Keratinocyte (primary cell): ENCODE measurements at regions not wholly inside any gene's neighbourhood (a gene's known extent, or its start where the extent isn't known, plus 50 kb on each side); places are given as distances from the start of the nearest gene placed in this dataset.

Experiments
- DNase-seq: peaks from one replicate; pipeline ENCODE4 v3.0.0-alpha.2; 2011; ENCODE audit warnings: low read depth, missing footprints, low spot score
- FAIRE-seq: peaks from 2 replicates; lab custom pipeline; 2011; peaks lifted over from hg19 to GRCh38; lab: Jason Lieb, UNC
- H2AFZ ChIP-seq: 2 replicates; pipeline ENCODE4 v1.6.0; 2012; ENCODE audit warnings: low read length, control low read depth, inconsistent platforms; ENCODE audit not compliant: control insufficient read depth
- H3K27ac ChIP-seq: 2 replicates; pipeline ENCODE4 v1.5.1; 2011; ENCODE audit warnings: low read length; ENCODE audit not compliant: control insufficient read depth, insufficient read depth
- H3K27me3 ChIP-seq: 3 replicates; pipeline ENCODE4 v1.6.0; 2011; ENCODE audit warnings: low read length; ENCODE audit not compliant: control insufficient read depth, insufficient read depth; ENCODE audit errors: extremely low read depth
- H3K36me3 ChIP-seq, 2 experiments: 2 replicates in 1 of 2; 3 replicates in 1 of 2; pipeline ENCODE4 v1.5.1; 2011; ENCODE audit warnings: low read length in 2 of 2, mild to moderate bottlenecking in 1 of 2; ENCODE audit not compliant: control insufficient read depth in 2 of 2, insufficient read depth in 2 of 2; ENCODE audit errors: extremely low read depth in 1 of 2
- H3K4me1 ChIP-seq: 3 replicates; pipeline ENCODE4 v1.5.1; 2011; ENCODE audit warnings: low read length; ENCODE audit not compliant: control insufficient read depth, insufficient read depth; ENCODE audit errors: extremely low read depth
- H3K4me2 ChIP-seq: 3 replicates; pipeline ENCODE4 v1.6.0; 2011; ENCODE audit warnings: low read depth, low read length; ENCODE audit not compliant: control insufficient read depth, insufficient read depth; ENCODE audit errors: extremely low read depth
- H3K4me3 ChIP-seq, 3 experiments: fragments of 200-600 bp in 1 of 3; sonication (generic) in 1 of 3; 2 replicates in 2 of 3; 3 replicates in 1 of 3; pipeline ENCODE4 v1.5.1; 2011 to 2016; ENCODE audit warnings: low read length in 3 of 3, mild to moderate bottlenecking in 3 of 3, control low read depth in 2 of 3, inconsistent platforms in 1 of 3, low read depth in 1 of 3, mixed read lengths in 1 of 3, mixed run types in 1 of 3, moderate library complexity in 1 of 3; ENCODE audit not compliant: control insufficient read depth in 2 of 3, insufficient read depth in 2 of 3; ENCODE audit errors: extremely low read depth in 1 of 3
- H3K79me2 ChIP-seq: 2 replicates; pipeline ENCODE4 v1.6.0; 2012; ENCODE audit warnings: low read length; ENCODE audit not compliant: control insufficient read depth, insufficient read depth
- H3K9ac ChIP-seq: 3 replicates; pipeline ENCODE4 v1.6.0; 2011; ENCODE audit warnings: low read length; ENCODE audit not compliant: control insufficient read depth, insufficient read depth; ENCODE audit errors: extremely low read depth
- H3K9me1 ChIP-seq: 3 replicates; pipeline ENCODE4 v1.6.0; 2011; ENCODE audit warnings: low read length; ENCODE audit not compliant: control insufficient read depth, insufficient read depth; ENCODE audit errors: extremely low read depth
- H3K9me3 ChIP-seq: 2 replicates; pipeline ENCODE4 v1.5.1; 2012; ENCODE audit warnings: low read depth, low read length; ENCODE audit not compliant: control insufficient read depth
- H4K20me1 ChIP-seq: 3 replicates; pipeline ENCODE4 v1.6.0; 2011; ENCODE audit warnings: low read length; ENCODE audit not compliant: control insufficient read depth, insufficient read depth; ENCODE audit errors: extremely low read depth
- EZH2 ChIP-seq: IDR thresholded peaks from one replicate; pipeline ENCODE4 v1.6.1; 2012; ENCODE audit warnings: inconsistent platforms, mild to moderate bottlenecking, low read length, moderate library complexity
- dilution Hi-C: fragments of 300-500 bp; cut with MboI; formaldehyde crosslinking; loops from one replicate; pipeline ENCODE4 v1.7.0; 2020; ENCODE audit warnings: low sequenced_read_pairs; ENCODE audit not compliant: extremely low pct_ligation_motif_present
- TF ChIP-seq, protein P1 (sequence below), 3 experiments: IDR thresholded peaks in 1 of 3; conservative IDR thresholded peaks in 1 of 3; optimal IDR thresholded peaks in 1 of 3; 2 replicates in 2 of 3; 3 replicates in 1 of 3; pipeline versions ENCODE3 to v1.5.1; 2011; ENCODE audit warnings: low read length in 3 of 3, mild to moderate bottlenecking in 3 of 3, moderate library complexity in 2 of 3, control low read depth in 1 of 3, inconsistent platforms in 1 of 3; ENCODE audit not compliant: insufficient read depth in 2 of 3; ENCODE audit errors: extremely low read depth in 1 of 3

DNA sequence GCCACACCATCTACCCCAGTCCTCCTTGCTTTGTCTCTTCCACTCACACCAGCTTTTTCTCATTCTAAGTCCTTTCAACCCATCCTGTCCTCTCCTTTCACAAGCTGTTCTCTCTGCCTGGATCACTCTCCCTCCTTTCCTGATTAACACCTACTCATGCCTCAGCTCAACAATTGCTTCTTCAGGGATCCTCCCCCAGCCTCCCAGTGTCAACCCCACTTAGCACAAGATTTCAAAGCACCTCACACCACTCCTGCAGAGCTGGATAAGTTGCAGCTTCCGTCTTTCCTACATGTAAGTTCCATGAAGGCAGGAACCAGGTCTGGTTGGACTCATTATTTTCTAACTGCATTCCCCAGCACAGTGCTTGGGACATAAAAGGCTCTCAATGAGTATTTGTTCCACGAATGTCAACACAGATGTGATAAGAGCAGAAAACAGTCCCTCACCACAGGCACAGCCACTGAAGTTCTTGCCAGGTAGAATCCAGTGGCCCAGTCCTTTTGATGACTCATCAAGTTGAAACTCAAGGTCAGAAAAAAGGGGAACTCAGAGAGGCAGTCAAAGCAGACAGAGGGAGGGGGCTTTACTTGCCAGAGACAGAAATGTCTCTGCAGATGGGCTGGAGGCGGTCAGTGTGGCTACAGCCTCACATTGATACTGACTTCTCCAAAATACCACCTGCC lies 193.4 kb upstream of the PRDM1 start:
- H3K4me1 ChIP-seq, result peaks cover 4% of the 10 kb centered on the region
- H3K4me3 ChIP-seq, result no peak overlapping the region
- H3K9me3 ChIP-seq, result no peaks in the 10 kb centered on the region
- no peaks in the 10 kb centered on the region for H3K27me3 ChIP-seq
- DNase-seq (no peak), FAIRE-seq (no peak)
- H3K4me2 ChIP-seq, result no peak overlapping the region
- no peak overlapping the region for H2AFZ ChIP-seq
- no peaks in the 10 kb centered on the region for H3K9me1 ChIP-seq
- no peaks in the 10 kb centered on the region for H3K79me2 ChIP-seq
- no peaks in the 10 kb centered on the region for H4K20me1 ChIP-seq
- no peak for TF ChIP-seq EZH2
- TF ChIP-seq, protein P1, sequence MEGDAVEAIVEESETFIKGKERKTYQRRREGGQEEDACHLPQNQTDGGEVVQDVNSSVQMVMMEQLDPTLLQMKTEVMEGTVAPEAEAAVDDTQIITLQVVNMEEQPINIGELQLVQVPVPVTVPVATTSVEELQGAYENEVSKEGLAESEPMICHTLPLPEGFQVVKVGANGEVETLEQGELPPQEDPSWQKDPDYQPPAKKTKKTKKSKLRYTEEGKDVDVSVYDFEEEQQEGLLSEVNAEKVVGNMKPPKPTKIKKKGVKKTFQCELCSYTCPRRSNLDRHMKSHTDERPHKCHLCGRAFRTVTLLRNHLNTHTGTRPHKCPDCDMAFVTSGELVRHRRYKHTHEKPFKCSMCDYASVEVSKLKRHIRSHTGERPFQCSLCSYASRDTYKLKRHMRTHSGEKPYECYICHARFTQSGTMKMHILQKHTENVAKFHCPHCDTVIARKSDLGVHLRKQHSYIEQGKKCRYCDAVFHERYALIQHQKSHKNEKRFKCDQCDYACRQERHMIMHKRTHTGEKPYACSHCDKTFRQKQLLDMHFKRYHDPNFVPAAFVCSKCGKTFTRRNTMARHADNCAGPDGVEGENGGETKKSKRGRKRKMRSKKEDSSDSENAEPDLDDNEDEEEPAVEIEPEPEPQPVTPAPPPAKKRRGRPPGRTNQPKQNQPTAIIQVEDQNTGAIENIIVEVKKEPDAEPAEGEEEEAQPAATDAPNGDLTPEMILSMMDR (optimal IDR thresholded peaks at IDR 0.05 in 1 of 3, IDR thresholded peaks at IDR 0.05 in 1 of 3, conservative IDR thresholded peaks at IDR 0.05 in 1 of 3; ENCODE audit: extremely low read depth in 1 of 3, insufficient read depth in 2 of 3, low read length in 3 of 3), result no peak
- H3K27ac ChIP-seq, result no peak overlapping the region
- H3K36me3 ChIP-seq, result no peaks in the 10 kb centered on the region
- H3K9ac ChIP-seq, result no peak overlapping the region
- dilution Hi-C loops, result no loop called here

DNA sequence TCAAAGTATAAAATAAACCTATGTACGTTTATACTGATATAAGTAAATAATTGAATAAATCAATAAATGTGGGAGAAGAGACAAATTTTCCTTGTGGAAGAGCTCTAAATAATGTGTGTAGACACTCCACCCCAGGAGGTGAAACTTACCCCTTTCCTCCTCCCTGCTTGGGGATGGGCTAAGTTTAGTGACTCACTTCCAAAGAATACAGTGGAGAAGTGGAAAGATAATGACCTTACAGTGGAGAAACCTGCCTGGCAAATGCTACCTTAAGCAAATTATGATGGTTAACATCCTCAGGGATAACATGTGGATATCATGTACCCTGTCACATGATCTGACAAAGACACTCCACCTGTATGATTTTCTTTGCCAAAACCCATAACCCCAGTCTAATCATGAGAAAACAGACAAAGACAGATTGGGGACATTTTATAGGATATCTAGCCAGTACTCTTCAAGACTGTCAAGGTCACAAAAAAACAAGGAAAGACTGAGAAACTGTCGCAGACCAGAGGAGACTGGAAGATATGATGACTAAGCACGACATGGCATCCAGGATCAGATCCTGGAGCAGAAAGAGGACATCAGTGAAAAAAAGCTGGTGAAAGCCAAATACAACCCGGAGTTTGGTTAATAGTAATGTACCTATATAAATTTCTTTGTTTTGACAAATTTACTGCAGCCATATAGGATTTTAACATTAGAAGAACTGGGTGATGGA lies 195.5 kb upstream of the PRDM1 start:
- H3K27ac ChIP-seq, result no peak overlapping the region
- no peak for TF ChIP-seq EZH2
- TF ChIP-seq, protein P1 (optimal IDR thresholded peaks at IDR 0.05 in 1 of 3, IDR thresholded peaks at IDR 0.05 in 1 of 3, conservative IDR thresholded peaks at IDR 0.05 in 1 of 3; ENCODE audit: extremely low read depth in 1 of 3, insufficient read depth in 2 of 3, low read length in 3 of 3), result no peak
- no peak overlapping the region for H3K4me2 ChIP-seq
- no peaks in the 10 kb centered on the region for H3K36me3 ChIP-seq
- dilution Hi-C loops, result no loop called here
- H3K4me1 ChIP-seq, result peaks cover 3% of the 10 kb centered on the region
- peak; percentile 17 for DNase-seq
- H3K79me2 ChIP-seq, result no peaks in the 10 kb centered on the region
- H3K9me3 ChIP-seq, result no peaks in the 10 kb centered on the region
- no peaks in the 10 kb centered on the region for H3K9me1 ChIP-seq
- H3K9ac ChIP-seq, result no peak overlapping the region
- H3K4me3 ChIP-seq, result no peak overlapping the region
- no peak overlapping the region for H2AFZ ChIP-seq
- FAIRE-seq, result peak; percentile 32
- H3K27me3 ChIP-seq, result no peaks in the 10 kb centered on the region
- no peaks in the 10 kb centered on the region for H4K20me1 ChIP-seq
